GM23248 (cell line): ENCODE measurements at regions not wholly inside any gene's neighbourhood (a gene's known extent, or its start where the extent isn't known, plus 50 kb on each side); places are given as distances from the start of the nearest gene placed in this dataset.

Experiments
- DNase-seq: peaks from one replicate; pipeline ENCODE4 v3.0.0-alpha.2; 2015
- H2AFZ ChIP-seq: fragments of 200-600 bp; sonication (generic); 2 replicates; pipeline ENCODE4 v1.6.1; 2016; ENCODE audit warnings: antibody characterized with exemption
- H3F3A ChIP-seq: fragments of 200-600 bp; sonication (generic); 2 replicates; pipeline ENCODE4 v1.6.1; 2016; ENCODE audit warnings: mild to moderate bottlenecking, antibody characterized with exemption, mixed run types; ENCODE audit not compliant: insufficient read depth
- H3K27ac ChIP-seq: fragments of 200-600 bp; sonication (generic); 2 replicates; pipeline ENCODE4 v1.5.1; 2016; ENCODE audit warnings: mild to moderate bottlenecking
- H3K27me3 ChIP-seq: fragments of 200-600 bp; sonication (generic); replicated peaks from 2 replicates; pipeline ENCODE4 v1.6.1; 2016; ENCODE audit warnings: mild to moderate bottlenecking; ENCODE audit not compliant: insufficient read depth
- H3K36me3 ChIP-seq: fragments of 200-600 bp; sonication (generic); 2 replicates; pipeline ENCODE4 v1.6.1; 2016; ENCODE audit warnings: low read depth, mild to moderate bottlenecking
- H3K4me1 ChIP-seq: fragments of 200-600 bp; sonication (generic); 2 replicates; pipeline ENCODE4 v1.6.1; 2016; ENCODE audit warnings: mild to moderate bottlenecking; ENCODE audit not compliant: insufficient read depth
- H3K4me2 ChIP-seq: fragments of 200-600 bp; sonication (generic); one replicate; pipeline ENCODE4 v1.6.1; 2016; ENCODE audit warnings: mild to moderate bottlenecking; ENCODE audit not compliant: unreplicated experiment
- H3K4me3 ChIP-seq: fragments of 200-600 bp; sonication (generic); 2 replicates; pipeline ENCODE4 v1.5.1; 2016; ENCODE audit warnings: mild to moderate bottlenecking
- H3K79me2 ChIP-seq: fragments of 200-600 bp; sonication (generic); 2 replicates; pipeline ENCODE4 v1.6.1; 2016; ENCODE audit warnings: mild to moderate bottlenecking; ENCODE audit not compliant: insufficient read depth
- H3K9ac ChIP-seq: fragments of 200-600 bp; sonication (generic); 2 replicates; pipeline ENCODE4 v1.6.1; 2016; ENCODE audit warnings: mild to moderate bottlenecking
- H3K9me2 ChIP-seq: fragments of 200-600 bp; sonication (generic); 2 replicates; pipeline ENCODE4 v1.6.1; 2016; ENCODE audit warnings: mixed run types, mild to moderate bottlenecking, moderate library complexity; ENCODE audit not compliant: insufficient read depth
- H3K9me3 ChIP-seq: fragments of 200-600 bp; sonication (generic); one replicate; pipeline ENCODE4 v1.6.1; 2017; ENCODE audit warnings: low read depth
- H4K20me1 ChIP-seq: fragments of 200-600 bp; sonication (generic); 2 replicates; pipeline ENCODE4 v1.6.0; 2016; ENCODE audit not compliant: insufficient read depth
- EZH2 ChIP-seq: fragments of 200-600 bp; sonication (generic); IDR thresholded peaks from 2 replicates; pipeline ENCODE4 v1.6.1; 2018; ENCODE audit warnings: antibody characterized with exemption, mild to moderate bottlenecking; ENCODE audit not compliant: insufficient read depth, poor library complexity, severe bottlenecking
- EZH2phosphoT487 ChIP-seq: fragments of 200-600 bp; sonication (generic); IDR thresholded peaks from 2 replicates; pipeline ENCODE4 v1.6.1; 2018; ENCODE audit warnings: antibody characterized with exemption, moderate library complexity, mild to moderate bottlenecking, low read depth; ENCODE audit not compliant: insufficient read depth
- WGBS, 2 experiments: methylation state at CpG; one replicate each; pipeline ENCODE4 v1.1.6; 2015 to 2017; ENCODE audit warnings: low lambda C conversion rate in 2 of 2, low coverage in 1 of 2; ENCODE audit errors: missing lambda C conversion rate in 2 of 2; 5-methylcytosine and 5-hydroxymethylcytosine counted together
- in situ Hi-C: fragments of 300-500 bp; cut with MboI; formaldehyde crosslinking; loops from 2 replicates; pipeline ENCODE4 v1.15.0; 2020

GRCh38 chr3:72324253-72324811 is 523.9 kb downstream of the SHQ1 start:
- DNase-seq: no peak
- in situ Hi-C loops: no loop called here
- H3F3A ChIP-seq: no peaks in the 10 kb centered on the region
- no peaks in the 10 kb centered on the region for H4K20me1 ChIP-seq
- TF ChIP-seq EZH2phosphoT487 (no peak), EZH2 (no peak)
- no peaks in the 10 kb centered on the region for H3K79me2 ChIP-seq
- H3K9me3 ChIP-seq: no peaks in the 10 kb centered on the region
- WGBS, 2 experiments: 77 to 78% methylated on average over 3 of the region's 3 CpGs
- H3K27me3 ChIP-seq: no peaks in the 10 kb centered on the region; the same call in 1 of the 2 replicates
- no peak overlapping the region for H3K4me2 ChIP-seq
- H3K27ac ChIP-seq: no peak overlapping the region
- no peaks in the 10 kb centered on the region for H3K4me1 ChIP-seq
- no peaks in the 10 kb centered on the region for H3K9me2 ChIP-seq
- H2AFZ ChIP-seq: no peak overlapping the region
- no peak overlapping the region for H3K4me3 ChIP-seq
- no peak overlapping the region for H3K9ac ChIP-seq
- no peaks in the 10 kb centered on the region for H3K36me3 ChIP-seq

- no peak overlapping the region for H2AFZ ChIP-seq
- in situ Hi-C loops: no loop called here
- H3K4me3 ChIP-seq: no peak overlapping the region
- DNase-seq: no peak
- H3K79me2 ChIP-seq: no peaks in the 10 kb centered on the region
- no peaks in the 10 kb centered on the region for H3F3A ChIP-seq
- TF ChIP-seq EZH2 (no peak), EZH2phosphoT487 (no peak)
- H3K9me2 ChIP-seq: no peaks in the 10 kb centered on the region
- no peaks in the 10 kb centered on the region; the same call in 1 of the 2 replicates for H3K27me3 ChIP-seq
- no peak overlapping the region for H3K27ac ChIP-seq
- H4K20me1 ChIP-seq: no peaks in the 10 kb centered on the region
- WGBS, 2 experiments: 54 to 65% methylated on average over 6 of the region's 6 CpGs
- H3K4me2 ChIP-seq: no peak overlapping the region
- no peaks in the 10 kb centered on the region for H3K9me3 ChIP-seq
- no peak overlapping the region for H3K9ac ChIP-seq
- no peaks in the 10 kb centered on the region for H3K36me3 ChIP-seq
- 0 out of 2 replicates have a peak, but pooled peaks cover 5% of the 10 kb centered on the region for H3K4me1 ChIP-seq
Observed at GRCh38 chr3:72323773-72324172, 524.5 kb downstream of the SHQ1 start.

- no peak overlapping the region for H3K9ac ChIP-seq
- H3K4me3 ChIP-seq: no peak overlapping the region
- no peak overlapping the region for H3K27ac ChIP-seq
- in situ Hi-C loops: no loop called here
- no peaks in the 10 kb centered on the region for H3F3A ChIP-seq
- no peak overlapping the region for H3K4me2 ChIP-seq
- 88 to 93% methylated on average over 11 of the region's 11 CpGs for WGBS, 2 experiments
- TF ChIP-seq EZH2: no peak
- no peaks in the 10 kb centered on the region for H3K79me2 ChIP-seq
- no peak for DNase-seq
- H3K9me2 ChIP-seq: no peaks in the 10 kb centered on the region
- H4K20me1 ChIP-seq: no peaks in the 10 kb centered on the region
- H3K27me3 ChIP-seq: no peaks in the 10 kb centered on the region
- H2AFZ ChIP-seq: no peak overlapping the region
- H3K36me3 ChIP-seq: no peaks in the 10 kb centered on the region
- 0 out of 2 replicates have a peak, but pooled peaks cover 9% of the 10 kb centered on the region for H3K4me1 ChIP-seq
- H3K9me3 ChIP-seq: no peaks in the 10 kb centered on the region
Observed at GRCh38 chr3:72322264-72322976, 525.8 kb downstream of the SHQ1 start.

- in situ Hi-C loops: no loop called here
- no peak overlapping the region for H3K27ac ChIP-seq
- TF ChIP-seq EZH2phosphoT487 (no peak), EZH2 (no peak)
- H3K9me3 ChIP-seq: no peaks in the 10 kb centered on the region
- H4K20me1 ChIP-seq: no peaks in the 10 kb centered on the region
- H3K4me1 ChIP-seq: 0 out of 2 replicates have a peak, but pooled peaks cover 10% of the 10 kb centered on the region
- no peak overlapping the region for H3K4me3 ChIP-seq
- WGBS, 2 experiments: 24 to 36% methylated on average over 3 of the region's 3 CpGs
- DNase-seq: no peak
- H3K4me2 ChIP-seq: no peak overlapping the region
- no peaks in the 10 kb centered on the region for H3K27me3 ChIP-seq
- no peak overlapping the region for H2AFZ ChIP-seq
- H3F3A ChIP-seq: no peaks in the 10 kb centered on the region
- H3K9me2 ChIP-seq: no peaks in the 10 kb centered on the region
- no peaks in the 10 kb centered on the region for H3K36me3 ChIP-seq
- no peak overlapping the region for H3K9ac ChIP-seq
- no peaks in the 10 kb centered on the region for H3K79me2 ChIP-seq
Observed at GRCh38 chr3:72320955-72321303, 527.3 kb downstream of the SHQ1 start.
